ENCODE measurements at regions not wholly inside any gene's neighbourhood (a gene's known extent, or its start where the extent isn't known, plus 50 kb on each side); places are given as distances from the start of the nearest gene placed in this dataset.

- Histone ChIP-seq H3K9me2 (replicated peaks; ENCODE audit: insufficient read depth, low read length) (no peaks in the 10 kb centered on the region), H3K79me2 (ENCODE audit: insufficient read depth, low read length) (no peaks in the 10 kb centered on the region), H2AFZ (ENCODE audit: low read depth, low read length, severe bottlenecking) (no peak overlapping the region), H3K9me3 (ENCODE audit: insufficient read depth, low read length) (no peaks in the 10 kb centered on the region), H3K4me2 (ENCODE audit: low read depth, low read length, poor library complexity, severe bottlenecking) (no peak overlapping the region), H3K27me3 (ENCODE audit: low read length) (no peaks in the 10 kb centered on the region), H3K36me3 (ENCODE audit: low read length) (no peaks in the 10 kb centered on the region), H4K20me1 (ENCODE audit: low read depth, low read length) (no peaks in the 10 kb centered on the region), H3K9ac (ENCODE audit: low read length) (no peak overlapping the region), H3K27ac (ENCODE audit: low read depth, low read length) (no peak overlapping the region), H3K4me3 (ENCODE audit: insufficient read depth, low read length, poor library complexity, severe bottlenecking) (no peak overlapping the region), H3F3A (ENCODE audit: insufficient read depth) (no peaks in the 10 kb centered on the region)
- TF ChIP-seq CTCF (IDR thresholded peaks at IDR 0.05; ENCODE audit: insufficient read depth, low read length, poor library complexity, severe bottlenecking) (no peak), EZH2phosphoT487 (conservative IDR thresholded peaks at IDR 0.05; ENCODE audit: low read length) (no peak)
Measured at GRCh38 chr20:50354721-50355589, 155.2 kb upstream of the PTPN1 start.

- Histone ChIP-seq H4K20me1 (ENCODE audit: low read depth, low read length) (no peaks in the 10 kb centered on the region), H3K9ac (ENCODE audit: low read length) (no peak overlapping the region), H3K27me3 (ENCODE audit: low read length) (no peaks in the 10 kb centered on the region), H3K9me2 (replicated peaks; ENCODE audit: insufficient read depth, low read length) (no peaks in the 10 kb centered on the region), H3K79me2 (ENCODE audit: insufficient read depth, low read length) (no peaks in the 10 kb centered on the region), H3K27ac (ENCODE audit: low read depth, low read length) (no peak overlapping the region), H3K9me3 (ENCODE audit: insufficient read depth, low read length) (no peaks in the 10 kb centered on the region), H3F3A (ENCODE audit: insufficient read depth) (no peaks in the 10 kb centered on the region), H3K4me2 (ENCODE audit: low read depth, low read length, poor library complexity, severe bottlenecking) (no peak overlapping the region), H3K36me3 (ENCODE audit: low read length) (no peaks in the 10 kb centered on the region), H2AFZ (ENCODE audit: low read depth, low read length, severe bottlenecking) (no peak overlapping the region), H3K4me3 (ENCODE audit: insufficient read depth, low read length, poor library complexity, severe bottlenecking) (no peak overlapping the region)
- TF ChIP-seq EZH2phosphoT487 (conservative IDR thresholded peaks at IDR 0.05; ENCODE audit: low read length) (no peak), CTCF (IDR thresholded peaks at IDR 0.05; ENCODE audit: insufficient read depth, low read length, poor library complexity, severe bottlenecking) (no peak)
Measured at GRCh38 chr20:50355590-50356524, 154.3 kb upstream of the PTPN1 start.

DNA sequence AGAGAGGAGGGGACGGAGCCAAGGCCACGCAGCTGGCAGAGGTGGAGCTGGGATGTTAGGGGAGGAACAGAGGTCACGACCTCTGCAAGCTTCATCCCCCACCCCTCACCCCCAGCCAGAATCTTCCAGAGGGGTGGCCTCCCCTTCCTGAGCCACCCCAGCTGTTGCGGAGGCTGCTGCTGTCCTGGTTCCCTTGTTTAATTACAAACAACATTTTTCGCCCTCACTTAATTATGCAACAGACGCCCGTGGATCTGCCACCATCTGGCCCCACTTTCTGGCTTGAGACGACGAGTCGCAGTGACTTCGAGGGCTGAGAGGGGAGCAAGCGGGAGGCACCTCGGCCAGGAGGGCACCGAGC lies 153.7 kb upstream of the PTPN1 start:
- Histone ChIP-seq H3K9me3 (ENCODE audit: insufficient read depth, low read length) (no peaks in the 10 kb centered on the region), H3K4me3 (ENCODE audit: insufficient read depth, low read length, poor library complexity, severe bottlenecking) (no peak overlapping the region), H3K9ac (ENCODE audit: low read length) (no peak overlapping the region), H3K79me2 (ENCODE audit: insufficient read depth, low read length) (no peaks in the 10 kb centered on the region), H3K36me3 (ENCODE audit: low read length) (no peaks in the 10 kb centered on the region), H3F3A (ENCODE audit: insufficient read depth) (no peaks in the 10 kb centered on the region), H3K9me2 (replicated peaks; ENCODE audit: insufficient read depth, low read length) (no peaks in the 10 kb centered on the region), H3K4me2 (ENCODE audit: low read depth, low read length, poor library complexity, severe bottlenecking) (no peak overlapping the region), H3K27me3 (ENCODE audit: low read length) (no peaks in the 10 kb centered on the region), H4K20me1 (ENCODE audit: low read depth, low read length) (no peaks in the 10 kb centered on the region), H2AFZ (ENCODE audit: low read depth, low read length, severe bottlenecking) (no peak overlapping the region), H3K27ac (ENCODE audit: low read depth, low read length) (no peak overlapping the region)
- TF ChIP-seq CTCF (IDR thresholded peaks at IDR 0.05; ENCODE audit: insufficient read depth, low read length, poor library complexity, severe bottlenecking), result no peak
- no peak for TF ChIP-seq EZH2phosphoT487 (conservative IDR thresholded peaks at IDR 0.05; ENCODE audit: low read length)

Data from SU-DHL-6 (cell line).